ENCODE measurements at regions not wholly inside any gene's neighbourhood (a gene's known extent, or its start where the extent isn't known, plus 50 kb on each side); places are given as distances from the start of the nearest gene placed in this dataset.

GRCh38 chr10:130756651-130757050, 554.9 kb downstream of the TCERG1L start:
- Mint-ChIP-seq H3K4me1 (ENCODE audit: low read depth) (no peaks in the 10 kb centered on the region), H3K36me3 (ENCODE audit: low read depth) (no peaks in the 10 kb centered on the region), H3K9me3 (peaks cover 13% of the 10 kb centered on the region), H3K4me3 (no peak overlapping the region), H3K27ac (no peak overlapping the region), H3K27me3 (no peaks in the 10 kb centered on the region)
- DNase-seq (no peak), ATAC-seq (no peak)
- intact Hi-C loops (cut with micrococcal nuclease), result no loop called here
- TF ChIP-seq, protein P1, sequence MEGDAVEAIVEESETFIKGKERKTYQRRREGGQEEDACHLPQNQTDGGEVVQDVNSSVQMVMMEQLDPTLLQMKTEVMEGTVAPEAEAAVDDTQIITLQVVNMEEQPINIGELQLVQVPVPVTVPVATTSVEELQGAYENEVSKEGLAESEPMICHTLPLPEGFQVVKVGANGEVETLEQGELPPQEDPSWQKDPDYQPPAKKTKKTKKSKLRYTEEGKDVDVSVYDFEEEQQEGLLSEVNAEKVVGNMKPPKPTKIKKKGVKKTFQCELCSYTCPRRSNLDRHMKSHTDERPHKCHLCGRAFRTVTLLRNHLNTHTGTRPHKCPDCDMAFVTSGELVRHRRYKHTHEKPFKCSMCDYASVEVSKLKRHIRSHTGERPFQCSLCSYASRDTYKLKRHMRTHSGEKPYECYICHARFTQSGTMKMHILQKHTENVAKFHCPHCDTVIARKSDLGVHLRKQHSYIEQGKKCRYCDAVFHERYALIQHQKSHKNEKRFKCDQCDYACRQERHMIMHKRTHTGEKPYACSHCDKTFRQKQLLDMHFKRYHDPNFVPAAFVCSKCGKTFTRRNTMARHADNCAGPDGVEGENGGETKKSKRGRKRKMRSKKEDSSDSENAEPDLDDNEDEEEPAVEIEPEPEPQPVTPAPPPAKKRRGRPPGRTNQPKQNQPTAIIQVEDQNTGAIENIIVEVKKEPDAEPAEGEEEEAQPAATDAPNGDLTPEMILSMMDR (IDR thresholded peaks at IDR 0.05), result no peak
- CTCF ChIA-PET, result no interaction called here
- POLR2A ChIA-PET, result no interaction called here

DNA sequence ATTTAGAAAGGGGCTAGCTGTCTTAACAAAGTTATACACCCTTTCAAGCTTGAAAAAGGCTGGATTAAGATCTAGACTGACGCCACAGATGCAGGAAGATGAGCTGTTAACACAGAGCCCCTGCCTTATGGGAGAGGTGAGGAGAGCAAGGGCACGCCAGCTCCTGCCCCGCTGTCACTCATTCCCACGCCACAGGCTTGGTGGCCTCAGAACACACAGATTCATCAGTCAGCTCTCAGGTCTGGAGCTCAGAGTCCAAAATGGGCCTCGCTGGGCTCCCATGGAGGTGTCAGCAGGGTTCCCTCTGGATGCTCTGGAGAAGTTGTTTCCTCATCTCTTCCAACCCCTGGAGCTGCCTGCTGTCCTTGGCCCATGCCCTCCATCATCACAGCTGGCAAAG, 554.2 kb downstream of the TCERG1L start:
- no peak for ATAC-seq
- TF ChIP-seq, protein P1 (IDR thresholded peaks at IDR 0.05), result no peak
- Mint-ChIP-seq H3K9me3 (peaks cover 13% of the 10 kb centered on the region), H3K36me3 (ENCODE audit: low read depth) (no peaks in the 10 kb centered on the region), H3K27me3 (no peaks in the 10 kb centered on the region), H3K27ac (no peak overlapping the region), H3K4me1 (ENCODE audit: low read depth) (no peaks in the 10 kb centered on the region), H3K4me3 (no peak overlapping the region)
- no peak for DNase-seq
- ChIA-PET CTCF (no interaction called here), POLR2A (no interaction called here)
- intact Hi-C loops (cut with micrococcal nuclease), result no loop called here

GRCh38 chr10:130757821-130758489, 553.6 kb downstream of the TCERG1L start:
- peaks cover 13% of the 10 kb centered on the region for H3K9me3 Mint-ChIP-seq
- no peak overlapping the region for H3K4me3 Mint-ChIP-seq
- DNase-seq (no peak), ATAC-seq (no peak)
- H3K27me3 Mint-ChIP-seq, result no peaks in the 10 kb centered on the region
- TF ChIP-seq, protein P1 (IDR thresholded peaks at IDR 0.05), result no peak
- intact Hi-C loops (cut with micrococcal nuclease), result no loop called here
- no peak overlapping the region for H3K27ac Mint-ChIP-seq
- no peaks in the 10 kb centered on the region for H3K36me3 Mint-ChIP-seq (ENCODE audit: low read depth)
- H3K4me1 Mint-ChIP-seq (ENCODE audit: low read depth), result no peaks in the 10 kb centered on the region
- CTCF ChIA-PET, result no interaction called here
- POLR2A ChIA-PET, result no interaction called here

DNA sequence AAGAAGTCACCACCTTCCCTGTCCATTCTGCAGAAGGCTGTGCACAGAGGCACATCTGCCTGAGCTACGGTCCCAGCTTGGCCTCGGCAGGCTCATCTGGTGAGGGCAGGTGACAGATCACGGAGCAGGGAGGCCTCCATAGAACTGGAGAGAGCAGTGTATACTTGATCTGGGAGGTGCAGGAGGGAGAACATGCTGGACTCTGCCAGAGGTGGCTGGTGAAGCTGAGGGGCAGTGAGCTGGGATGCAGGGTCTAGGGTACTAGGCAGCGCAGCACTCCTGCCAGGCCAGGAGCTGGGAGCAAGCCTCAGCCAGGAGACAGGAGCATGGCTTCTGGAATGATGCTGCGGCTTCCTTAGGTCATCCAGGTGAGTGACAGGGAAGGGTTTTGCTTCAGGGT, 553.0 kb downstream of the TCERG1L start:
- no peak overlapping the region for H3K27ac Mint-ChIP-seq
- ATAC-seq (no peak), DNase-seq (no peak)
- no peaks in the 10 kb centered on the region for H3K4me1 Mint-ChIP-seq (ENCODE audit: low read depth)
- intact Hi-C loops (cut with micrococcal nuclease), result no loop called here
- peaks cover 13% of the 10 kb centered on the region for H3K9me3 Mint-ChIP-seq
- H3K36me3 Mint-ChIP-seq (ENCODE audit: low read depth), result no peaks in the 10 kb centered on the region
- H3K4me3 Mint-ChIP-seq, result no peak overlapping the region
- CTCF ChIA-PET, result no interaction called here
- POLR2A ChIA-PET, result no interaction called here
- H3K27me3 Mint-ChIP-seq, result no peaks in the 10 kb centered on the region
- TF ChIP-seq, protein P1 (IDR thresholded peaks at IDR 0.05), result no peak

- no peak for DNase-seq
- Mint-ChIP-seq H3K9me3 (peaks cover 4% of the 10 kb centered on the region), H3K27ac (no peak overlapping the region), H3K4me1 (ENCODE audit: low read depth) (no peaks in the 10 kb centered on the region), H3K27me3 (no peaks in the 10 kb centered on the region), H3K4me3 (no peak overlapping the region), H3K36me3 (ENCODE audit: low read depth) (no peaks in the 10 kb centered on the region)
- TF ChIP-seq, protein P1 (IDR thresholded peaks at IDR 0.05), result no peak
- ChIA-PET POLR2A (no interaction called here), CTCF (no interaction called here)
- no peak for ATAC-seq
- intact Hi-C loops (cut with micrococcal nuclease), result no loop called here
Observed at GRCh38 chr10:130761032-130761575, 550.4 kb downstream of the TCERG1L start.

All from activated CD8-positive, alpha-beta T cell treated with anti-CD3 and anti-CD28 coated beads for 36 hours (primary cell).